ENCODE measurements at regions not wholly inside any gene's neighbourhood (a gene's known extent, or its start where the extent isn't known, plus 50 kb on each side); places are given as distances from the start of the nearest gene placed in this dataset.

DNA sequence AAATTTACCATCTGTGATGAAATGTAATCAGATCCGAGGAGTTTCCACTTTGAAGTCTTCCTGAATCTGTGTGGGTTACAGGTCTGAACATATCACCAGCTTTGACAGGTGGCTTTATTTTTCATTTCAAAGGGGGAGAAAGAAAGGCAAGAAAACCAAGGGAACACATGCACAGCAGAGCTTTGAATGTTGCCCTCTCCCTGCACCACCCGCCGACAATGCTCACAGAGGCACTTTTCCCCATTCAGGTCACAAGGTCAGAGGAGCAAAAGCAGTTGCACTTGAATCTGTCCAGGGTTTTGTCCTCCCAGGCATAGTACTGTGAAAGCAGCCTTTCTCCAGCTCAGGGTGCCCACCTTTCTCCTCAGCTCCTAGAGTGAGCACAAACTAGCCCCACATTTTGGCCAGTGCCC lies 130.2 kb downstream of the OSR1 start:
- H3K9me3 ChIP-seq, result no peaks in the 10 kb centered on the region
- H3K27me3 ChIP-seq, result no peaks in the 10 kb centered on the region
- no peak for DNase-seq
- WGBS, 2 donors, result 85% methylated on average over 3 of the region's 3 CpGs
- no peaks in the 10 kb centered on the region for H3K4me1 ChIP-seq
- ATAC-seq (ENCODE audit: low FRiP score in 2 of 2), result no peak
- no peak overlapping the region for H3K27ac ChIP-seq
- no peaks in the 10 kb centered on the region for H3K36me3 ChIP-seq
- H3K4me3 ChIP-seq, result no peak overlapping the region
- TF ChIP-seq EP300 (IDR thresholded peaks at IDR 0.05) (no peak), POLR2AphosphoS5 (IDR thresholded peaks at IDR 0.05) (no peak), POLR2A (IDR thresholded peaks at IDR 0.05) (no peak)
- TF ChIP-seq, protein P1, sequence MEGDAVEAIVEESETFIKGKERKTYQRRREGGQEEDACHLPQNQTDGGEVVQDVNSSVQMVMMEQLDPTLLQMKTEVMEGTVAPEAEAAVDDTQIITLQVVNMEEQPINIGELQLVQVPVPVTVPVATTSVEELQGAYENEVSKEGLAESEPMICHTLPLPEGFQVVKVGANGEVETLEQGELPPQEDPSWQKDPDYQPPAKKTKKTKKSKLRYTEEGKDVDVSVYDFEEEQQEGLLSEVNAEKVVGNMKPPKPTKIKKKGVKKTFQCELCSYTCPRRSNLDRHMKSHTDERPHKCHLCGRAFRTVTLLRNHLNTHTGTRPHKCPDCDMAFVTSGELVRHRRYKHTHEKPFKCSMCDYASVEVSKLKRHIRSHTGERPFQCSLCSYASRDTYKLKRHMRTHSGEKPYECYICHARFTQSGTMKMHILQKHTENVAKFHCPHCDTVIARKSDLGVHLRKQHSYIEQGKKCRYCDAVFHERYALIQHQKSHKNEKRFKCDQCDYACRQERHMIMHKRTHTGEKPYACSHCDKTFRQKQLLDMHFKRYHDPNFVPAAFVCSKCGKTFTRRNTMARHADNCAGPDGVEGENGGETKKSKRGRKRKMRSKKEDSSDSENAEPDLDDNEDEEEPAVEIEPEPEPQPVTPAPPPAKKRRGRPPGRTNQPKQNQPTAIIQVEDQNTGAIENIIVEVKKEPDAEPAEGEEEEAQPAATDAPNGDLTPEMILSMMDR (IDR thresholded peaks at IDR 0.05), result no peak

DNA sequence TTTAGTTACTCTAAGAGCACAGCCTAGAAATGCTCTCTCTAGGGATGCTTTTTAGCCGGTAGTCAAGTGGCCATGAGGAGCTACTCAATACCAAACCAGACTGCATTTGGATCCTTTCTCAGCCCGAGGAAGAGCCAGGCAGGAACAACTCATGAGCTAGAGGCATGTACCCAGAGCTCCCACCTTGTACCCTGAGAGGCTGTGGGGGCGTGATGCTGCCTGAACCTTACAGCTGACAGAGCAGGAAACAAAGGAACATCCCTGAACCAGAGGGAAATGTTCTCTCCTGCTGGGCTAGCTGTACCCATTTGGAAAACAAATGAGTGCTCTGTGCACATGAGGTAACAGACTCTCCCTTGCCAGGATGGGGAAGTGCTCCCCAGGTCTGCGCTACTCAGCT lies 131.6 kb downstream of the OSR1 start:
- Histone ChIP-seq H3K4me3 (no peak overlapping the region), H3K27me3 (no peaks in the 10 kb centered on the region), H3K36me3 (no peaks in the 10 kb centered on the region), H3K27ac (no peak overlapping the region), H3K4me1 (no peaks in the 10 kb centered on the region), H3K9me3 (no peaks in the 10 kb centered on the region)
- 86 to 87% methylated on average over 3 to 4 of the region's 4 CpGs for WGBS, 2 donors
- ATAC-seq (ENCODE audit: low FRiP score in 2 of 2) (no peak), DNase-seq (no peak)
- TF ChIP-seq, protein P1 (IDR thresholded peaks at IDR 0.05), result no peak
- TF ChIP-seq EP300 (IDR thresholded peaks at IDR 0.05) (no peak), POLR2AphosphoS5 (IDR thresholded peaks at IDR 0.05) (no peak), POLR2A (IDR thresholded peaks at IDR 0.05) (no peak)

DNA sequence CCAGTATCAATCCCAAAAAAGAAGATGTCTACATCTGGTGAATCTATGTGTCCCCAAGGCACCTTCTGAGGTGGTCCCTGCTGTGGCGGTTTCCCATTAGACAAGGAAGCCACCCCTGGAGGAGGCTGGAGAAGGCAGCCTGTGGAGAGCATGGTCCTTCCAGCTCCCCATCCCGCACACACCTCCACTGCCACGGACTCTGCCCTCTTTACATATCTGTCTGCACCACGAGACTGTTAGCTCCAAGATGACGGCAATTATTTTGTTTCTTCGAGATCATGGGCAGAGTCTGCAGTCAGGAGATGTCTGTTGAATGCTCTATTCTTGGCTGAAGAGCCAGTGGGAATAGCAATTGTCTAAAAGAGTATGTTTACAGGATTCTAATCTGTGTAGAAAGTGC lies 132.0 kb downstream of the OSR1 start:
- Histone ChIP-seq H3K4me3 (no peak overlapping the region), H3K27ac (no peak overlapping the region), H3K27me3 (no peaks in the 10 kb centered on the region), H3K36me3 (no peaks in the 10 kb centered on the region), H3K9me3 (no peaks in the 10 kb centered on the region), H3K4me1 (no peaks in the 10 kb centered on the region)
- TF ChIP-seq POLR2AphosphoS5 (IDR thresholded peaks at IDR 0.05), result no peak
- TF ChIP-seq POLR2A (IDR thresholded peaks at IDR 0.05), result no peak
- TF ChIP-seq, protein P1 (IDR thresholded peaks at IDR 0.05), result no peak
- no peak for TF ChIP-seq EP300 (IDR thresholded peaks at IDR 0.05)
- no peak for DNase-seq
- ATAC-seq (ENCODE audit: low FRiP score in 2 of 2), result no peak
- WGBS, 2 donors, result 84 to 89% methylated on average over 6 of the region's 6 CpGs

DNA sequence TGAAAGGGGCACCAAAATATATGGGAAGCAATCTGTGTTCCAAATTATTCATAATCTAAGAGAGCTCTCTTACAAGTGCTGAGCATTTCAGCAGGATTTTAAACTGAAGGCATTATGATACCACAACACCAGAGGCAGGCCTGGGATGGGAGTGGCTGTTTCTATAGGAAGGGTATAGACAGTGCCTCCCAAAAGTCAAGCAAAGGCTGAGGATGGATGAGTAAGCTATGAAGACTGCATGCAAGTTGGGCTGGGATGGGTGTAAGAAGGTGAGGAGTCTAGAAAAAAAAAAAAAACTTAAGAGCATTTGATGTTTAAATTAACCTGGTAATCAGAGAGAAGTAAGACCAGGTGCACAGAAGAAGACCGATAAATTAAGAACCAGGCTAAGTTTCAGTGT lies 132.5 kb downstream of the OSR1 start:
- Histone ChIP-seq H3K27ac (no peak overlapping the region), H3K4me3 (no peak overlapping the region), H3K36me3 (no peaks in the 10 kb centered on the region), H3K4me1 (no peaks in the 10 kb centered on the region), H3K9me3 (no peaks in the 10 kb centered on the region), H3K27me3 (no peaks in the 10 kb centered on the region)
- TF ChIP-seq EP300 (IDR thresholded peaks at IDR 0.05), result no peak
- TF ChIP-seq, protein P1 (IDR thresholded peaks at IDR 0.05), result no peak
- no peak for TF ChIP-seq POLR2AphosphoS5 (IDR thresholded peaks at IDR 0.05)
- TF ChIP-seq POLR2A (IDR thresholded peaks at IDR 0.05), result no peak
- WGBS, 2 donors, result 100% methylated on average over 1 of the region's 1 CpG
- DNase-seq (no peak), ATAC-seq (ENCODE audit: low FRiP score in 2 of 2) (no peak)

DNA sequence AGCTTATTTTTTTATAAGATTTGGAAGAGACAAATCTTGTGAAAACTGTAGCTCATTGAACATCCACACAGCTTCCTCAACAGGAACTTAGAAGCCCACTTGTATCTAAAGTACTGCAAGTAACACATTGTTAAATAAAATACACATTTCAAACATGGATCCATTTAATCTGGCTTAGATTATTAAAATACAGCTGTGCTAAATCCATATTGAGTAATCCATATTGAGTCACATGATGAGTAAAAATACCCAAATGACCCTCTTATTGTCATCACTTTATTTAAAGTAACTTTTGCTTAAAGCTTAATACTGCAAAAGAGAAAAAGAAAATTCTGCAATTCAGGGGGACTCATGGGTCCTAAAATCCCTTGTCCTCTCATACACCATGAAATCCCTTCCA lies 133.3 kb downstream of the OSR1 start:
- TF ChIP-seq POLR2A (IDR thresholded peaks at IDR 0.05), result no peak
- ATAC-seq (ENCODE audit: low FRiP score in 2 of 2) (no peak), DNase-seq (no peak)

More for the DNA sequence above, 133.3 kb downstream of the OSR1 start:
- H3K4me1 ChIP-seq, result no peaks in the 10 kb centered on the region
- H3K4me3 ChIP-seq, result no peak overlapping the region
- H3K36me3 ChIP-seq, result no peaks in the 10 kb centered on the region
- no peak overlapping the region for H3K27ac ChIP-seq
- H3K9me3 ChIP-seq, result no peaks in the 10 kb centered on the region
- no peaks in the 10 kb centered on the region for H3K27me3 ChIP-seq

Data from upper lobe of left lung (tissue), 6 donors.